ENCODE measurements at regions not wholly inside any gene's neighbourhood (a gene's known extent, or its start where the extent isn't known, plus 50 kb on each side); places are given as distances from the start of the nearest gene placed in this dataset.

- no peak for TF ChIP-seq CTCF (conservative IDR thresholded peaks at IDR 0.05; ENCODE audit: low read depth, low read length)
- no peak for TF ChIP-seq CEBPB (IDR thresholded peaks at IDR 0.05; ENCODE audit: low read depth, low read length)
- TF ChIP-seq MAFK (IDR thresholded peaks at IDR 0.05; ENCODE audit: low read depth, low read length), result no peak
- TF ChIP-seq SMC3 (IDR thresholded peaks at IDR 0.05; ENCODE audit: low read depth, low read length), result no peak
- TF ChIP-seq POLR2A (IDR thresholded peaks at IDR 0.05; ENCODE audit: low read depth, low read length), result no peak
- TF ChIP-seq ELK1 (IDR thresholded peaks at IDR 0.05; ENCODE audit: borderline replicate concordance, low read depth, low read length), result no peak
- TF ChIP-seq FOS (IDR thresholded peaks at IDR 0.05; ENCODE audit: low read depth, low read length), result no peak
- no peak for TF ChIP-seq RAD21 (IDR thresholded peaks at IDR 0.05; ENCODE audit: low read length)
- no peak for TF ChIP-seq RFX5 (IDR thresholded peaks at IDR 0.05; ENCODE audit: low read depth, low read length)
- no peak for TF ChIP-seq USF2 (IDR thresholded peaks at IDR 0.05; ENCODE audit: low read depth, low read length)
- TF ChIP-seq MXI1 (IDR thresholded peaks at IDR 0.05; ENCODE audit: borderline replicate concordance, low read depth, low read length), result no peak
- TF ChIP-seq BHLHE40 (IDR thresholded peaks at IDR 0.05; ENCODE audit: low read depth, low read length), result no peak
- TF ChIP-seq NFE2L2 (IDR thresholded peaks at IDR 0.05; ENCODE audit: low read depth, low read length), result no peak
Observed at GRCh38 chr19:31538879-31539278, 189.6 kb upstream of the TSHZ3 start.

All from IMR-90 (cell line).